DMS153 (cell line): ENCODE measurements at regions not wholly inside any gene's neighbourhood (a gene's known extent, or its start where the extent isn't known, plus 50 kb on each side); places are given as distances from the start of the nearest gene placed in this dataset.

Experiments used
- DNase-seq: peaks from one replicate; lab custom pipeline; 2025; lab: John Stamatoyannopoulos, UW

GRCh38 chr12:125434131-125434530 is 368.9 kb downstream of the AACS start:
- no peak for DNase-seq

- DNase-seq: no peak
These were observed 369.8 kb downstream of the AACS start for GRCh38 chr12:125434936-125435443.

GRCh38 chr12:125435871-125436270 is 370.6 kb downstream of the AACS start:
- no peak for DNase-seq

GRCh38 chr12:125436686-125437085 is 371.5 kb downstream of the AACS start:
- no peak for DNase-seq

GRCh38 chr12:125440399-125440798 is 375.2 kb downstream of the AACS start:
- no peak for DNase-seq

GRCh38 chr12:125443341-125443740 is 378.1 kb downstream of the AACS start:
- no peak for DNase-seq

- no peak for DNase-seq
These were observed 386.2 kb downstream of the AACS start for GRCh38 chr12:125451408-125451807.

- no peak for DNase-seq
These were observed 388.5 kb downstream of the AACS start for GRCh38 chr12:125453751-125454150.

- DNase-seq: no peak
These were observed 389.1 kb downstream of the AACS start for GRCh38 chr12:125454291-125454690.

- no peak for DNase-seq
These were observed 389.7 kb downstream of the AACS start for GRCh38 chr12:125454786-125455480.

- DNase-seq: no peak
These were observed 390.3 kb downstream of the AACS start for GRCh38 chr12:125455556-125455955.

- no peak for DNase-seq
These were observed 393.5 kb downstream of the AACS start for GRCh38 chr12:125458552-125459268.

- no peak for DNase-seq
These were observed 396.6 kb downstream of the AACS start for GRCh38 chr12:125461831-125462230.

GRCh38 chr12:125463386-125463785 is 398.2 kb downstream of the AACS start:
- DNase-seq: no peak

- DNase-seq: no peak
These were observed 402.1 kb downstream of the AACS start for GRCh38 chr12:125467363-125467762.

GRCh38 chr12:125469683-125470082 is 404.4 kb downstream of the AACS start:
- DNase-seq: no peak

GRCh38 chr12:125470838-125471783 is 405.9 kb downstream of the AACS start:
- DNase-seq: no peak

- no peak for DNase-seq
These were observed 408.3 kb downstream of the AACS start for GRCh38 chr12:125473501-125473900.

- no peak for DNase-seq
These were observed 422.1 kb downstream of the AACS start for GRCh38 chr12:125487336-125487735.

- DNase-seq: no peak
These were observed 426.3 kb downstream of the AACS start for GRCh38 chr12:125491553-125491952.

- no peak for DNase-seq
These were observed 427.4 kb downstream of the AACS start for GRCh38 chr12:125492354-125493270.
